Bronchial epithelial cell (primary cell): ENCODE measurements at regions not wholly inside any gene's neighbourhood (a gene's known extent, or its start where the extent isn't known, plus 50 kb on each side); places are given as distances from the start of the nearest gene placed in this dataset.
A peak's percentile ranks its signal among the peaks of the same experiment; 100 is the strongest.

Source experiments
- DNase-seq: peaks from one replicate; pipeline ENCODE4 v3.0.0-alpha.2; 2010; ENCODE audit warnings: low read depth
- FAIRE-seq: peaks from 2 replicates; lab custom pipeline; 2011; peaks lifted over from hg19 to GRCh38; lab: Jason Lieb, UNC
- H3K27me3 ChIP-seq: 2 replicates; pipeline ENCODE4 v1.5.1; 2011; ENCODE audit warnings: low read length; ENCODE audit not compliant: control insufficient read depth, insufficient read depth
- H3K36me3 ChIP-seq: 2 replicates; pipeline ENCODE4 v1.5.1; 2011; ENCODE audit warnings: low read length; ENCODE audit not compliant: control insufficient read depth, insufficient read depth
- H3K4me3 ChIP-seq: 2 replicates; pipeline ENCODE4 v1.5.1; 2011; ENCODE audit warnings: mild to moderate bottlenecking, low read depth, low read length, control low read depth
- TF ChIP-seq, protein P1 (sequence below): IDR thresholded peaks from 2 replicates; pipeline ENCODE4 v1.5.1; 2011; ENCODE audit warnings: mild to moderate bottlenecking, moderate library complexity, low read length, control low read depth, inconsistent platforms; ENCODE audit not compliant: insufficient read depth, severe bottlenecking

DNA sequence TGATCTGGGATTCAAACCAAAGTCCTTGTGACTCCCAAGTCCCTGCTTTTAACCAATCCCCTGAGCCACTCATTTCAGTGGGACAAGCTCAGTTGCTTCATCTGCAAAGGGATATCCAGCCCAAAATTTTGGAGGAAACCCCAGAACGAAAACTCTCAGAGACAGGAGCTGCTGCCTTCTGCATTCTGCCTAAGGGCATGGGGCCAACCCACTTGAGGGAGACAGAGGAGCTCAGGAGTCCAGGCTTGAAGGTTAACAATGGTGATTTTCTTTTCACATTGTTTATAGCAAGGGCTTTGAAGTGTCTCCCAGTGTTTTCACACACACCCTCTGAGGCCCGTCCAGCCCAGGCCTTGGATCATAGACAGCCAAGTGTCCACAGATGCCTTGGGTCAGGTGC is 148.1 kb upstream of the CTTNBP2NL start:
- TF ChIP-seq, protein P1, sequence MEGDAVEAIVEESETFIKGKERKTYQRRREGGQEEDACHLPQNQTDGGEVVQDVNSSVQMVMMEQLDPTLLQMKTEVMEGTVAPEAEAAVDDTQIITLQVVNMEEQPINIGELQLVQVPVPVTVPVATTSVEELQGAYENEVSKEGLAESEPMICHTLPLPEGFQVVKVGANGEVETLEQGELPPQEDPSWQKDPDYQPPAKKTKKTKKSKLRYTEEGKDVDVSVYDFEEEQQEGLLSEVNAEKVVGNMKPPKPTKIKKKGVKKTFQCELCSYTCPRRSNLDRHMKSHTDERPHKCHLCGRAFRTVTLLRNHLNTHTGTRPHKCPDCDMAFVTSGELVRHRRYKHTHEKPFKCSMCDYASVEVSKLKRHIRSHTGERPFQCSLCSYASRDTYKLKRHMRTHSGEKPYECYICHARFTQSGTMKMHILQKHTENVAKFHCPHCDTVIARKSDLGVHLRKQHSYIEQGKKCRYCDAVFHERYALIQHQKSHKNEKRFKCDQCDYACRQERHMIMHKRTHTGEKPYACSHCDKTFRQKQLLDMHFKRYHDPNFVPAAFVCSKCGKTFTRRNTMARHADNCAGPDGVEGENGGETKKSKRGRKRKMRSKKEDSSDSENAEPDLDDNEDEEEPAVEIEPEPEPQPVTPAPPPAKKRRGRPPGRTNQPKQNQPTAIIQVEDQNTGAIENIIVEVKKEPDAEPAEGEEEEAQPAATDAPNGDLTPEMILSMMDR, result no peak
- Histone ChIP-seq H3K27me3 (no peaks in the 10 kb centered on the region), H3K4me3 (no peak overlapping the region), H3K36me3 (no peaks in the 10 kb centered on the region)
- no peak for DNase-seq
- FAIRE-seq, result no peak

DNA sequence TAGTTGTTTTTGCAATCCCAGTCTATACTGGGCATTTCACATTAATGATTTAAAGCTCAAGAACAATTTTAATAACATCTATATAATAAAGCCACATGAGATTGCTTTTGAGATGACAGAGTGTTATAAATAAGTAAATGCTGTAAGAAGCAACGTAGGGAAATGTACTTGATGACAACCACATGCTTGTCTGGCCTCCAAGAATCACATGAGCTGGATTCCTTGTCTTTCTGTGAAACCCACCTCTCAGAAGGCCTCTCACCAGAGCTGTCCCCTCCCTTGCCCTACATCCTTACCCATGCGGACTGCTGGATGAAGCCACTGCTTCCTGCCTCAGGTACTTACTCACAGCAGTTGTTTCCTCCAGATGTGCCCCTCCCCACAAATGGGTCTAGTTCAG is 145.1 kb upstream of the CTTNBP2NL start:
- TF ChIP-seq, protein P1, result no peak
- DNase-seq (no peak), FAIRE-seq (peak; percentile 77)
- H3K27me3 ChIP-seq, result no peaks in the 10 kb centered on the region
- no peaks in the 10 kb centered on the region for H3K36me3 ChIP-seq
- H3K4me3 ChIP-seq, result no peak overlapping the region

DNA sequence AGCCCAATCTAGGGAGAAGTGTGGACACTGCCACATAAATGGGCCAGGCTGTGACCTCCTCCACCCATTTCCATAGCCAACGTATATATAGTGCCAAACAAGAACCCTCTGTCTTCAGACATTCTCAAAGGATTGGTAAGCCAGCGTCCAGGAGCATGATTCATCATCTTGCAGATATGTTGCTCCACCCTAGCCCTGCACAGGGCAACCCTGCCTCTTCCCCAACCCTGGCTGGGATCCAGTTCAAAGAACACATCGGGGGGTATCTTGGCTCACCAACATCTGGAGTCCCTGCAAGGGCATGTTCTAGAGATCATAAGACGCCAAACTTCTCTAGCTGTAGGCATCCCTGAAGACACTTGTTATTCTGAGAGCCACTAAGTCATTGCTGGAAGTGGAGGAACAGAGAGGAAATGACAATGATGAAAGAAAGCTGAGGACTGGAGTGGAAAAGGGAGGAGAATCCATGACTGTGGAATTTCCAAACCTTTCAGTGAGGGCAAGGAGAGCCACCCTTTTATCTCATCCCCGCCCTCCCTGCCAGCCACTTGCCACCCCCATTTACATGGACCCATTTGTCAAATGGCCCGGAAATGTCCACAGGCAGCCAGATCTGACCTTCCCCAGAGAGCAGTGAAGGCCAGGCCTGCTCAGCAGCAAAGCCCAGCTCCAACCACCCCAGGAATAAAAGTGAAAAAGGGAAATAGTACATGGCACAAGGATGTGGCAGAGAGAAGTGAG is 144.1 kb upstream of the CTTNBP2NL start:
- no peaks in the 10 kb centered on the region for H3K27me3 ChIP-seq
- H3K36me3 ChIP-seq, result no peaks in the 10 kb centered on the region
- no peak overlapping the region for H3K4me3 ChIP-seq
- DNase-seq, result peak; percentile 91
- peak; percentile 79 for FAIRE-seq
- TF ChIP-seq, protein P1, result no peak

DNA sequence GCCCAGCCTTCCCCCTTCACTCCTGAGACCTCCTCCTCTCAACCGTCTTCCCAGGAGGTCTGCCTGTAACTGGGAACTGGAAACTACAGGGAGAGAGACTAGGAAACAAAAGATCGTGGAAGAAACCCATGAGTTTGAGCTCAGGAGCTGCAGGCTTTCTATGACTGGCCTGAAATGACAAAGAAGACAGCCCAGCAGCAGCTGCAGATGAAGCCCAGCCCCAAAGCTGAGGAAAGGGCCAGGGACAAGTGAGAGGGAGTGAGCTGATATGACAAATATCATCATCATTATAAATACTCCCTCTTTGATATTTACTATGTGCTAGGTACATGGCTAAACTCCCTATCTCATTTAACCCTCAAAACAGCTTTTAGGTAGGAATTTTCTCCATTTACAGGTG is 142.6 kb upstream of the CTTNBP2NL start:
- Histone ChIP-seq H3K36me3 (no peaks in the 10 kb centered on the region), H3K4me3 (no peak overlapping the region), H3K27me3 (no peaks in the 10 kb centered on the region)
- FAIRE-seq (no peak), DNase-seq (no peak)
- TF ChIP-seq, protein P1, result no peak

DNA sequence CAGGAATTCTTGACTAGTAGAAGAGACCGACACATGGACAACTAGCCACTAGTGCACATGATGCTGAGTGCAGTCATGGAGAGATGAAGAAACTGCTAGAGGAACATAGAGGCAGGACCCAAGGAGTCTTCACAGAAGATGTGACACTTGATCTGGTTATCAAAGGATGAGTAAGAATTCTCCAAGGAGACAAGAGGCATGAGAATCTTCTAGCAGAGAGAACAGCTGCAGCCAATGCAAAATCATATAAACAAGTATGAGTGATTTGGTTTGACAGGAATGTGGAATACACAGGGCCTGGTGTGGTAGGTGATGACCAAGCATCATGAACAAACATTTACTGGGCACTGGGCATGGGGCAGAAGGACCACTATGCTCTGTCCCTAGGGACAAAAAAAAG is 140.9 kb upstream of the CTTNBP2NL start:
- FAIRE-seq, result no peak
- TF ChIP-seq, protein P1, result no peak
- Histone ChIP-seq H3K27me3 (no peaks in the 10 kb centered on the region), H3K4me3 (no peak overlapping the region), H3K36me3 (no peaks in the 10 kb centered on the region)
- DNase-seq, result no peak

DNA sequence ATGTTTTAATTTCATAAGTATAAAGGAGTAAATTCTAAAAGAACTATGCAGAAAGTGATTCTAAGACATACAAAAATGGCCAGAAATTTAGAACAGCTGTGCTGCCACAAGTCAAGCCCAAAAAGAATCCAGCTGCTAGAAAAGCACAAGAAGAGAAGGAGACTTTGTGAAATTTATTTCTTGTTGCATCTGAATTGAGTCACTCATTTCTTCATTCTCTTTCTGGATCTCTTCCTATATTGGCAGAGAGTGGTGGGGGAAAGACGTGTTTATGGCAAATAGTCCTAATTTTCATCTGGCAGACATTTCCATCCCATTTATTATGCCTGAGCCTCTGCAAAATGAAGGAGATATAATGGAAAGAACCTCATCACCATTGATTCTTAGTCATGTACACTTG is 139.6 kb upstream of the CTTNBP2NL start:
- no peaks in the 10 kb centered on the region for H3K36me3 ChIP-seq
- DNase-seq, result no peak
- H3K4me3 ChIP-seq, result no peak overlapping the region
- TF ChIP-seq, protein P1, result no peak
- no peak for FAIRE-seq
- H3K27me3 ChIP-seq, result no peaks in the 10 kb centered on the region
